Suprapubic skin (tissue), 4 donors: ENCODE measurements at regions not wholly inside any gene's neighbourhood (a gene's known extent, or its start where the extent isn't known, plus 50 kb on each side); places are given as distances from the start of the nearest gene placed in this dataset.

Experiments used
- POLR2A ChIP-seq, 2 donors: fragments of 450-650 bp; IDR thresholded peaks; one replicate each; pipeline ENCODE4 v1.6.1; 2017; ENCODE audit warnings: antibody characterized with exemption in 2 of 2, mild to moderate bottlenecking in 2 of 2, moderate library complexity in 2 of 2
- POLR2AphosphoS5 ChIP-seq, 3 donors: sonication (generic); formaldehyde crosslinking; IDR thresholded peaks; one replicate each; pipeline ENCODE4 v1.6.1; 2017; ENCODE audit warnings: antibody characterized with exemption in 3 of 3
- TF ChIP-seq, protein P1 (sequence below), 2 donors: fragments of 200-600 bp in 1 of 2; fragments of 450-650 bp in 1 of 2; sonication (generic) in 1 of 2; IDR thresholded peaks; one replicate each; pipeline ENCODE4 v1.5.1; 2016 to 2019; ENCODE audit warnings: antibody characterized with exemption in 2 of 2, mild to moderate bottlenecking in 1 of 2, moderate library complexity in 1 of 2

DNA sequence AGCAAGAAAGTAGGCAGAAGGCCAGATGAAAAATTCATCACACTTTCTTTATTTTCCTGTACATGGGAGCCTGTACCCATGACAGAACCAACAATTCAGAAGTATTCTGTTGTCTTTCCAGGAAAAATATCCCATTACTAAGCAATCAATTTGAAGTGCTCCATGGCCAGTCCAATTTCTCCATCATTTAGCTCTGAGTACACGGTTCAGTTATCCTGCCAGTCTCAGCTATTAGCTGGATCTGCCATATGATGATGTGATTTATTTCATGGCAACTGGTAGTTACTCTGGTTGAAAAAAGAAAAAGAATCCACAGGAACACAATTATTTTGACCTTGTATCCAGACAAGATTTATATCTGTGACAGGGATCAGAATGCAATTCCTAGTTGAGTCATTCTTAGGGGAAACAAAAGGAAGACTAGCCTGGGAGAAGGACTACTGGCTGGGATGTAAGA is 70.6 kb upstream of the GORAB start:
- TF ChIP-seq, protein P1, sequence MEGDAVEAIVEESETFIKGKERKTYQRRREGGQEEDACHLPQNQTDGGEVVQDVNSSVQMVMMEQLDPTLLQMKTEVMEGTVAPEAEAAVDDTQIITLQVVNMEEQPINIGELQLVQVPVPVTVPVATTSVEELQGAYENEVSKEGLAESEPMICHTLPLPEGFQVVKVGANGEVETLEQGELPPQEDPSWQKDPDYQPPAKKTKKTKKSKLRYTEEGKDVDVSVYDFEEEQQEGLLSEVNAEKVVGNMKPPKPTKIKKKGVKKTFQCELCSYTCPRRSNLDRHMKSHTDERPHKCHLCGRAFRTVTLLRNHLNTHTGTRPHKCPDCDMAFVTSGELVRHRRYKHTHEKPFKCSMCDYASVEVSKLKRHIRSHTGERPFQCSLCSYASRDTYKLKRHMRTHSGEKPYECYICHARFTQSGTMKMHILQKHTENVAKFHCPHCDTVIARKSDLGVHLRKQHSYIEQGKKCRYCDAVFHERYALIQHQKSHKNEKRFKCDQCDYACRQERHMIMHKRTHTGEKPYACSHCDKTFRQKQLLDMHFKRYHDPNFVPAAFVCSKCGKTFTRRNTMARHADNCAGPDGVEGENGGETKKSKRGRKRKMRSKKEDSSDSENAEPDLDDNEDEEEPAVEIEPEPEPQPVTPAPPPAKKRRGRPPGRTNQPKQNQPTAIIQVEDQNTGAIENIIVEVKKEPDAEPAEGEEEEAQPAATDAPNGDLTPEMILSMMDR (IDR thresholded peaks at IDR 0.05): no peak
- no peak for TF ChIP-seq POLR2A (IDR thresholded peaks at IDR 0.05)
- no peak for TF ChIP-seq POLR2AphosphoS5 (IDR thresholded peaks at IDR 0.05)
